GM12874 (cell line): ENCODE measurements at regions not wholly inside any gene's neighbourhood (a gene's known extent, or its start where the extent isn't known, plus 50 kb on each side); places are given as distances from the start of the nearest gene placed in this dataset.

ENCODE experiments used
- CTCF ChIP-seq: IDR thresholded peaks from 2 replicates; pipeline ENCODE4 v1.5.1; 2011; ENCODE audit warnings: low read depth, mild to moderate bottlenecking, control low read depth, low read length, moderate library complexity; ENCODE audit not compliant: insufficient read depth

- no peak for TF ChIP-seq CTCF
Measured at GRCh38 chr2:147649998-147650397, 194.8 kb upstream of the ACVR2A start.

- no peak for TF ChIP-seq CTCF
Measured at GRCh38 chr2:147649286-147649685, 195.5 kb upstream of the ACVR2A start.

GRCh38 chr2:147648471-147648870 is 196.4 kb upstream of the ACVR2A start:
- no peak for TF ChIP-seq CTCF

- TF ChIP-seq CTCF = no peak
Measured at GRCh38 chr2:147647816-147648215, 197.0 kb upstream of the ACVR2A start.

- no peak for TF ChIP-seq CTCF
Measured at GRCh38 chr2:147646818-147647468, 197.9 kb upstream of the ACVR2A start.

- TF ChIP-seq CTCF = no peak
Measured at GRCh38 chr2:147644491-147644890, 200.3 kb upstream of the ACVR2A start.

- TF ChIP-seq CTCF = no peak
Measured at GRCh38 chr2:147642765-147643164, 202.1 kb upstream of the ACVR2A start.

- TF ChIP-seq CTCF = no peak
Measured at GRCh38 chr2:147641651-147642050, 203.2 kb upstream of the ACVR2A start.
